ENCODE measurements at regions not wholly inside any gene's neighbourhood (a gene's known extent, or its start where the extent isn't known, plus 50 kb on each side); places are given as distances from the start of the nearest gene placed in this dataset.

DNA sequence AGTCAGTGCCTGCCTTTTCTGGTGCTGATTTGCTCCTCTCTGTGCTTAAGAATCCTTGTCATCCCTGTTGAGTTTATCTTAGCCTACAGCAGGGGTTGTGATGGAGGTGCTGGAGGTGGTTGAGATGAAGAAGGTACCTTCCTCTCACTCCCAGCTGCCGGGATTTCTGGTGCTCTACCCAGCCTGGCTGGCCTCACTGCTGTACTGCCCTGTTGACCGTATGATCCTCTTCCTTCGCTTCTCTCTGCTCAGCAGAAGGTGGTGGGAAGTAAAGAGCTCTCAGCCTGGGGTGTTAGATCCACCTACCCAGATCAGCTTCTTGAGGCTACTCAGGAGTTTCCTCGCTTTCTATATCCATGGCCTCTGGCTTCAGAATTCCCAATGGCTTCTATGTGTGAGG lies 101.0 kb upstream of the NXT1 start:
- no peak for DNase-seq

DNA sequence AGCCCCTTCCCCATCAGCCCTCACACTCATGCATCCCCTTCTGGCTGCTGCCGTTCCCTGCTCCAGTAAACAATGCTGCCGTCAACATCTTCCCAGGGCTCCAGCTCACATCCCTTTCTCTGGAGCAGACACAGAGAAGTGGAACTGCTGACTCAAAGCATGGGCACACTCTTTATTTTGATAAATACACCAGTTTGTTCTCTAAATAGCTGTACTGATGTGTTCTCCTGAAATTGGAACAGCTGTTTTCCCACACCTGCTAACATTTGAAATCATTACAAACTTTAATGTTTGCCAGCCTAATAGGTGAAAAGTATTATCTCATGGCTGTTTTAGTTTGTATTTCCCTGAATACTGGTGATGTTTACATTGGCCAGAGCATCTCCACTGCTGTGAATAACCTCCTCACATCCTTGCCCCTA lies 102.1 kb upstream of the NXT1 start:
- no peak for DNase-seq

DNA sequence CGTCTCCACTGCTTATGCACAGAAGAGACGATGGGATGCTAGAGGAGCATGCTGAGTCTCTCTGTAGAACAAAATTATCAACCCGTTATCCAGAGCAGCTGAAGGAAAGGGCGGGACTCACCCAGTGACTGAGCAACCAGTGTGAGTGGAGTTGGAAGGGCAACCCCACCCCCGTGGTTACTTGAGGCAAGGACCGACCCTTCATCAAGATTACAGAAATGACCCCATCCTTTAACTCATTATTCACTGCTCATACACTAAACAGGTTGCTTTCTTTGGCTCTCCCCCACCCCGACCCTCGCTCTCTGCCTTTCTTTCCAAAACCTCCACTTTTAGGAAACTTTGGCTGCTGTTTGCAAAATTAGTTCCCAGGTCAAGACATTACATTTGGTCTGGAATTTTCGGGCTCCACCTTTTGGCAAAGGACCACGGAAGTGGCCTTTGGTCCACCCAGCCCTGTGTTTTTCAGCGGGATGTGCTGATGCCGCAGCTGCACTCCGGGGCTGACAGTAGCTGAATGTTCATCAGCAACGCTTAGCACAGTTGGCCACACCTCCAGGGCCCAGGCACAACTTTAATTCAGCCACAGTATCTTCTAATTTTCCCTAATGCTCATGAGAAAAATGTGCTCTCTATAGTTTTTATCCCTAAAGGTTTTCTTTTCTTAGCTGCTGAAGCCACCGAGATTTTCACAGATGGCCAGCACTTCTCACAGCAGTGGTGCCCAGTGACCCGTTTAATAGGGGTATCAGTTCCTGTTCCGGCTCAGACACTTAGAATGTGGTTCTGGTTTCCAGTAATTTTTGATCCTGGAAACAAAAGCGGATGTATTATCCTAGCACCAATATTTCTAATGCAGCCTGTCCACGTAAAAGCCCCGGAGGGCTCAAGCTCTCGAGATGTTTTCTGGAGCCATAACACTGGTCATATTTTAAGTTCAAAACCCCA lies 103.6 kb upstream of the NXT1 start:
- DNase-seq: no peak

DNA sequence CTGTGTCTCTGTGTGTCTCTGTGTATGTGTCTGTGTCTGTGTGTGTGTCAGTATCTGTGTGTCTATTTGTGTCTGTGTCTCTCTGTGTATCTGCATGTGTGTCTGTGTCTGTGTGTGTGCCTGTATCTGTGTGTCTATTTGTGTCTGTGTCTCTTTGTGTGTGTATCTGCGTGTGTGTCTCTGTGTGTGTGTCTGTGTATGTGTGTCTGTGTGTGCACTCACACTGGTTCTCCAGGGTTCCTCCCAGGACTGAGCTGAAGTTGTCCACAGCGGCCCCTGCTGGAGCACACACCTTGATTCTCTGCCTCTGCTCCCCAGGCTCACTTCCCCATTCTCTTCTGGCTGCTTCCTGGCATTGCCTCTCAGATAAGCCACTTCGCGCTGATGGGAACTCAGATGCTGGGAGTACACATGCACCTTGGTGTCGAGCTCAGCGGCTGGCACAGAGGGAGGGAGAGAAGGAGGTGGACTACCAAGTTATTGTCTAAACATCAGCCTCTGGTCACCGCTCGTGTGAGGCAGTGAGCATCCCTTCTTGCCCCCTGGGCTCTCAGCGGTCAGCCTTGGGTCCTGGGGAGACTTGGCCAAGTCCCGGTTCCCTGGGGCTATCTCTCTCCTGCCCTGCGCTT lies 104.9 kb upstream of the NXT1 start:
- no peak for DNase-seq

DNA sequence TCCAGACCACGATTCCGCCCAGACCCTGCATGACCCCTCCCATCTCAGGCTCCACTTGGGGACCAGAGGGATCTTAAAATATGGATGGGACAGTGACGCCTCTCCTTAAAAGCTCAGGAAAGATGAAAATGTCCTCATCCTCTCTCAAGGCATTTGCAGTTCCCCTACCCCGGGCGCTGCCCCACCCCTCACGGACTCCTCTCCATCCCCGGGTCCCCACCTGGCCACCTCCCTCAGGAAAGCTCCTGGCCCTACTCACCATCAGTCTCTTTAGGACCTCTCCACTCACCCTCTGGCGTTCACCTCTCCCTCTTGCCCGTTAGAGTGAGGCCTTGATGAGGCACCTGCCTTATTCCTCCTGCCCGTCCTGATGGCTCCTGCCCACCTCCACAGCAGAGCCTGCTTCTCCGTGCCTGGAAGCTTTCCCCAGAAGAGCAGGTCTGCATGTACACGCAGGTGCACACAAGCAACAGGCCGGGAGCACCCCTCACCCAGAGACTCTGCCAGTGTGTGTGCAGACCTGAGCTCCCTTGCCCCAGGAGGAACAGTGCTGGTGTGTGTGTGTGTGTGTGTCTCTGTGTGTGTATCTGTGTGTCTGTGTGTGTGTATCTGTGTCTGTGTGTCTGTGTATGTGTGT lies 105.6 kb upstream of the NXT1 start:
- DNase-seq: no peak

DNA sequence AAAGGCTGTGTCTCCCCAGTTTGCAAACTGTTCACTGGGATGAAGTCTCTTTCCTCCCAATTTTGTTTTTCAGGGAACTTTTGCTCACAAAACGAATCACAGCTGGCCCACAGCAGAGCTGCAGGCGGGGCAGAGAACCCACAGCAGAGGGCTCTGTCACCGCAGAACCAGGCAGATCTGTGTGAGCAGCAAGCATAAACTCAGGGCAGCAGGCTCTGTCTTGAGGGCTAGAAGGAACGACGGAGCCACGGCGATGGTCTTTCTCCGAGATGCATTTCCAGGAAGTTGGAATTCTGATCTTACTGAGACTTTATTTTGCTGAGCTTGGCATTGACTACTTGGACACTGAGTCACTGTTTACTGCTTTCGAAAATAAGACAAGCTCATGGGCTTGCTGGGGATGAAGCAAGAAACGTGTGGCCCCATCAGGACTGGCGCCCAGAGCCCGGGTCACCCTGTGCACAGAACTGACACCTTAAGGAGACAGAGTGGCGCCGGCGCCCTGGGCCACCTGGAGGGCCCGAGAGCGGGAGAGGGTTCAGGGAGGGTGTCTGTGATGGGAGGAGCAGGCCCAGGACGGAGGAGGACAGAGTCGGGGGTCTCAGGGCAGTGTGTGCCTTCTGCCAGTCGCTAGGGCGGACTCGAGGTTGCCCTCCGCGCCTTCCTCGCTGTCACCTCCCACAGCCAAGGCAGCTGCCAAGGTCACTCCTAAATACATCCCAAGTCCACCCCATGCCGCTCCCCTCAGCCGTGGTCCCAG lies 106.3 kb upstream of the NXT1 start:
- DNase-seq: no peak

DNA sequence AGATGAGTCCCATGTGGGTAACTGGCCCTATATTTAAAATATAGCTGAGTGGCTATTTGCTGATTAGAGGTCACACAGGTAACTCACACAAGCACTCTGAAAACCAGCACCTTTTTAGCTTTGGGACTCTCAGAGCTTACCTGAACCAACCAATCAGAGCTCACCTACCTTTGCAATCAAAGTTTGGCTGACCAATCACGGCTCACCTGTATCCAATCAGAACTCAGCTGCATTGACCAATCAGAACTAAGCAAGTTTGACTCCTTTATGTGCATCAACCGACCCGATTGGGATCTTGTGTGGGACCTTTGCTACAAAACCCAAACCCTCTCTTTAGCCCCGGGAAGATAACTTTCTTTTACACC lies 106.8 kb upstream of the NXT1 start:
- no peak for DNase-seq

DNA sequence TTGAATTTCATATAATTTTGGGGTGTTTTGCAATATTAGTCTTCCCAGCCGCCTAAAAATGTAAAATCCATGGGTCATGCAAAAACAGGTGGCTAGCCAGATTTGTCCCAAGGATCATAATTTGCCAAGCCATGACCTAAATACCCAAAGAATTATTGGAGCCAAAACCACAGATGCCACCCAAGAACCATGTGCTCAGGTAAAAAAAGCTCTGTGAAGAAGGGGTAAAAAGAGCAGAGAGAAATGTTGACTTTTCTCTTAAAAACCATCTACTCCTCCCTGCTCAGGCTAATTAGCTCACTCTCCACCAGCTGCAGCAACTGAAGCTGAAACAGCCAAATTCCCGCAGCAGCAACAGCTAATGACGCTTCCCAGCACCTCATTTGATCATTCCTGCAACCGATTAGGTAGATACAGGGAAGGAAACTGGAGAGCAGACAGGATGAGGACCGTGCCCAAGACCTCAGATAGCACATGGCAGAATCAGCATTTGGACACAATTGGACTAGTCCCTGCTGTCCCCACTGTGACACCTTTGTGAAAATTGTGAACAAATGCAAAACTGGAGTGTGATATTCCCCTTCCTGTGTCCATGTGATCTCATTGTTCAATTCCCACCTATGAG lies 107.9 kb upstream of the NXT1 start:
- no peak for DNase-seq

DNA sequence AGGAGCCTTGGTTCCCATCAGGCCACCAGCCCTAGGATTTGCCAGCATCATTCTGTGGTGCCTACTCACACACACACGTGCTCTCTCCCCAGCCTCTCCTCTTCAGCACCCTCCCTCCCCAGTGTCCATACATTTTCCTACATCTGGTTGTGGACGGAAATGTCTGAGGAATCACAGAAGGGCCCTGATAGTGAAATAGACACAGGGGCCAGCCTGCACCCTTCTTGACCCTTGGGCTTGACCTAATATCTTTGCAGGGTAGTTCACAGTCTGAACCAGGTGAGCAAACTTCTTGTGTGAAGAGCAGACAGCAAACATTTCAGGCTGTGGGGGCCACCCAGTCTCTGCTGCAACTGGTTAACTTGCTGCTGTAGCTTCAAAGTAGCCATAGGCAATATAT lies 108.5 kb upstream of the NXT1 start:
- DNase-seq: no peak

DNA sequence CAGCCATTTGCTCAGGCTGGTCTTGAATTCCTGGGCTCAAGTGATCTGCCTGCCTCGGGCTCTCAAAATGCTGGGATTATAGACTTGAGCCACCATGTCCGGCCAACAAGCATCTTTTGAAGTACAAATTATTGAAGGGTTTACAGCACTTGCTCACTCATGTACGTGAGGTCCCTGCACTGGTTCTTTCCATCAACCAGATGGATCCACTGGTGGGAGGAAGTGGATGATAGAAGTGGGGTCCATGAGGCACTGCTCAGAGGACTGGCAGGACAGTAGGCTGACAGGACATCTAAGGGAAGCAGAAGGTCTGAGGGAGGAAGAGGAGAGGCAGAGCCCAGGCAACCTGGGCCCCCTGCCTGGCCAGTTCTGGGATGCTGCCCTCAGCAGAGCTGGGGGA lies 109.2 kb upstream of the NXT1 start:
- no peak for DNase-seq

DNA sequence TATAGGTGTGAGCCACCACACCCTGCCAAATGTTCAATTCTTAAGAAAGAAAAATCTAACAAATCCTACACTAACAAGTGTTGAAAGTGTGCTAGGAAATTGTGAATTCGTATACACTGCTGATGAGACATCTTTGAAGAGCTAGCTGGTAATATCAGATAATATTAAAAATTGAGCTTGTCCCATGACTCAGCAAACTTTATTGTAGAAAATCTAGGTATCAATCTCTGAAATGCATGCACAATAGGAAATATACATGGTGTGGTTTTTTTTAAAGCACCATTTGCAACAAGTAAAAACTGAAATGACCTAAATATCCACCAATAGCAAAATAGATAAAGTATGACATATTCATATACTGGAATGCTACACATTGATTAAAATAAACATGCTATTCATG lies 110.1 kb upstream of the NXT1 start:
- no peak for DNase-seq

DNA sequence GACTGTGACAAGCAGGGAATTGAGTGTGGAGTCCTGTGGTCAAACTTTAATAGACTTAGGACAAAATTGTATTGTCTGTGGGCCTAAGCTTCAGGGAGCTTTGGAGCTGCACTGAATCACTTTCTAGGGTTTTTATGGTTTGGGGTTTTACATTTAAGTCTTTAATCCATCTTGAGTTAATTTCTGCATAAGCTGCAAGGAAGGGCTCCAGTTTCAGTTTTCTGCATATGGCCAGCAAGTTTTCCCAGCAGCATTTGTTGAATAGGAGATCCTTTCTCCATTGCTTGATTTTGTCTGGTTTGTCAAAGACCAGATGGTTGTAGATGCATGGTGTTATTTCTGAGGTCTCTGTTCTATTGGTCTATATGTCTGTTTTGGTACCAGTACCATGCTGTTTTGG lies 113.4 kb upstream of the NXT1 start:
- no peak for DNase-seq

DNA sequence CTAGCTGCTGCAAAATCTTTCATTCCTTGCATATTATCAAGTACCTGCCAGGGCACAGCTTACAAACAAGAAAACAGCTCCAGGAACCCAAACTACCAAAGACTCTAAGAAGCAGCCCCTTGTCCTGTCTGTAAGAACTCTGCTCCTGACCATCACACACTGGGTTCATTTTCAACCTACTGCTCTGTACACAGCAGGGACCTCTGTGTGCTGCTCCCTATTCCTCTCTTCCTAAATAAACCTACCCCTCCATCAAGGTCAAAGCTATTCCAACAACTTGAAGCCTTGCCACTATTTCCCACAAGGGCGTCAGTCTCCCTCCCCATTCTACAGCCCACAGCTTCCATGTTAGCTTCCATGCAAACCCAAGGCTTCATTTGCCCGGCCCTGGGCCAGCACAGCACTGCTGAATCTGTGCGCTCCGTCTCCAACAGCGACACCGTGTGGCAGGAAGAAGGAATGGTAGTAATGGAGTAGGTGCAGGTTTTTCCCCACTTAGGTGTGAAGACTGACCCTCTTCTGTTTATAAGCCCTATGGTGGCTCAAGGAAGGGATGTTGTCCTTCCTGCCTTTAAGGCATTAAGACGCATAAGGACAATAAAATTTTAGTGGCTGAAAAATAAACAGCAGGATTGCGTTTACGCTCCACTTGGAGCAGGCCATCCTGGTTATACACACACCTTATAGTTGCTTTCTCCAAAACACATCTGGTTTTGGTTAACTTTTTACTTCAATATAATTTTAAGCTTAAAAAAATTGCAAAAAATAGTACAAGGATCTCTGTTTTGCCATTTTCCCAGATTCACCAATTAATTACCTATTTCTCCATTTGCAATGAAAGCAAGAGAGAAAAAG lies 115.2 kb upstream of the NXT1 start:
- peak in 1 of 2 experiments; percentile 15 for DNase-seq

DNA sequence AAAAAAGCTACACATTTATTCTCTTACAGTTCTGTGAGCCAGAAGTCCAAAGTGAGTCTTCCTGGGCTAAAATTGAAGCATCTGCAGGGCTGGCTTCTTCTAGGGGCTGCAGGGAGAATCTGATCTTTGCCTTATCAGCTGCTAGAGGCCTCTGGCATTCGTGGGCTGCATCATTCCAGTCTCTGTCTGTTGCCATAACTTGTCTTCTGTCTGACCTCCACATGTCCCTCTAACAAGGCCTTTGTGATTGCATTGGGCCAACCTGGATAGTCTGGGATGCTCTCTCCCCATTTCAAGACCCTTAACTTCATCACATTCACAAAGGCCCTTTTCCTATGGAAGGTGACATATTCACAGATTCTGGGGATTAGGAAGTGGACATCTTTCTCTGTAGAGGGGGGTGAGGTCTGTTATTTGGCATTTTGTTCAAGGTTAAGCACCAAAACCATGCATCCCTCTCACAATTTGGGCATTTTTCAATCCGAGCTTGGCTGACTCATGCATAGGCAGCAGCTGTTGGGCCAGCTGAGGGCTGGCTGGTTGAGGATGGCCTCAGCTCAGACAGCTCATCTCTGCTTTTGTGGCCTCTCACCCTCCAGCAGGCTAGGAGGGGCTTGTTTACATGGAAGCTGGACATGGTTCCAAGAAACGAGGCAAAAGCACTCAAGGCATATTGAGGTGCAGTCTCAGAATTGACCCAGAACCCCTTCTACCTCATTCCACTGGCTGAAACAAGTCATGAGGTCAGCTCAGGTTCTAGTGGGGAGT lies 116.1 kb upstream of the NXT1 start:
- no peak for DNase-seq

DNA sequence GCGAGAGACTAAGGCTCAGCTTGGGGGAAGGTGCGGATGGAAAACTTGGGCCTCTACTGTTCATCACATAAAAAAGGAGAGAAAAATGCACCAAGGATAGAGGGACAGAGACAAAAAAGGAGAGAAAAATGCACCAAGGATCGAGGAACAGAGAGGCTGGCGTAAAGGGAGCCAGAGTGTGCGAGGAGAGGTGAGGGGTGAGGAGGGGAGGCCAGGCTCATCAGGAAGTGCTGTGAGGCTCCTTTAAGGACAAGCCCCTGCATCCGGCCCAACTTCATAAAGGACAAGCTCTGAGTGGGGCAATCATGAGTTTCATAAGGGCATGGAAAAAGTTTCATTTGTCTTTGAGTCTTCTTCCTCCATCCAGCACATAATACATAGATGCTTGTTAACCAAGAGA lies 117.2 kb upstream of the NXT1 start:
- DNase-seq: no peak

DNA sequence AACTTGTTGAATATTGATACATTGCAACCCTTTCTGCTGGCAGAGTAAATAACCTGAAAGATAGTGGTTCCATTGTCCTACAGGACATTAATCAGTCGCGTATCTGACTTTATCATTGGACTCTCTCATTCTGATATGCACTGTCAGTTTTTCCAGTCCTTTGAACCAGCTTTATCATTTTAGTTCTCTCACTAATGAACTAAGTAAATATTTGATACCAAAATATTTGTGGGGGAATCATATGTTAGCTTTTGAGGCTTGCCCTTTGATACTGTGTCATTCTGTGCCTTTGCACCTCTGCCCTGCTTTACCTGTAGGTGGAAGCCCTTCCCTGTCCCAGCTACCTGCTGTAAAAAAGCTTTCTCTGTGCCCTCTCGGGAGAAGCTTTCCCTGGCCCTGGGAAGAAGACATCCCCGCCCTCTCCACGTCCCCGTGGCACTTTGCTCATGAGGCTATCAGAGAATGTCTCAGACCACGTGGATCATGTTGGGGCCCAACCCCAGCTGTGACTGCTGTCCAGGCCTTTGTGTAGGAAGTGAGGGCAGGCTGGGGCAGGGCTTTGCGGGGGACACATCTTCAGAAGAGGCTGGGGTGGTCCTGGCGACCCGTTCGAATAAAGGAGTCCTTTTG lies 117.8 kb upstream of the NXT1 start:
- DNase-seq: no peak

DNA sequence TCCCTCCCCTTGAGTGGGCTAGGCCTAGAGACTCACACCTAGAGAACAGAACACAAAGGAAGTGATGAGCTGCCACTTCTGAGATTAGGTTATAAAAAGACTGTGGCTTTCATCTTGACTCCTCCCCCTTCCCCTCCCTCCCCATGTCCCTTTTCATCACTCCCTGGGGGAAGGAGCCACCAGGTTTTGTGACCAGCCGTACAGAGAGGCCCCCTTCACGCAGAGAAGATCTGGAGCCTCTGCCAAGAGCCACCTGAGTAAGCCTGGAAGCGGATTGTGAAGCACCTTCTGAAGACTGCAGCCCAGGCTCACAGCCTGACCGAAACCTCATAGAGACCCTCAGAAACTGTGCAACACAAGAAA lies 118.4 kb upstream of the NXT1 start:
- DNase-seq: no peak

DNA sequence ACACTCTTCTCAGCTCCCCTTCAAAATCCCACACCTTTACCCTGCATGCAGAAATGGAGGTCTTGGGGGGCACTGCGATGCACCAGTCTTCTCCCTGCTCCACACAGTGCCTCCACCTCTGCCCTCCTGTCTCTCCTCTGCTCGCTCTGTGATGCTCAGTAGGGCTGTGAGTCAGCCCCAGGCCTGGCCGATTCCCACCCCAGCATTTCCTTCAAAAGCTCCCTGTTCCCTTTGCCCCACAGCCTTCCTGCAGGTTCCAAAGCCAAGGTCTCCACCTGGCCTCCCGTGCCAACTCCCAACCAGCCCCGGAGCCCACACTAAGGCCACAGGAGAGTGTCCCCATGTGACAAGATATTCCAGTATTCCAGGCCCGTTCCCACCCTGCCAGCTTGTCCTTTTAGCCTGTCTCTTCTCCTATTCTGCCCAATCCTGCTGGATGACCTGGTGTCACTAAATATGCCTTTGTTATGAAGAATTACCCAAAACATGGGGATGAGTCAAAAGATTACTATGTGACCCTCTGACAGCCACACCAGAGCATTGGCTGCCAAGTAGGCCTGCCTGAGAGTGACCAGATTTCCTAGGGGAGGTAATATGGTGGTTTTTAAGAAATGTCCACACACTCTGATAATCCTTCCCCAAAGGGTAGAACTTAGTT lies 118.9 kb upstream of the NXT1 start:
- peak in 1 of 2 experiments; percentile 57 for DNase-seq

DNA sequence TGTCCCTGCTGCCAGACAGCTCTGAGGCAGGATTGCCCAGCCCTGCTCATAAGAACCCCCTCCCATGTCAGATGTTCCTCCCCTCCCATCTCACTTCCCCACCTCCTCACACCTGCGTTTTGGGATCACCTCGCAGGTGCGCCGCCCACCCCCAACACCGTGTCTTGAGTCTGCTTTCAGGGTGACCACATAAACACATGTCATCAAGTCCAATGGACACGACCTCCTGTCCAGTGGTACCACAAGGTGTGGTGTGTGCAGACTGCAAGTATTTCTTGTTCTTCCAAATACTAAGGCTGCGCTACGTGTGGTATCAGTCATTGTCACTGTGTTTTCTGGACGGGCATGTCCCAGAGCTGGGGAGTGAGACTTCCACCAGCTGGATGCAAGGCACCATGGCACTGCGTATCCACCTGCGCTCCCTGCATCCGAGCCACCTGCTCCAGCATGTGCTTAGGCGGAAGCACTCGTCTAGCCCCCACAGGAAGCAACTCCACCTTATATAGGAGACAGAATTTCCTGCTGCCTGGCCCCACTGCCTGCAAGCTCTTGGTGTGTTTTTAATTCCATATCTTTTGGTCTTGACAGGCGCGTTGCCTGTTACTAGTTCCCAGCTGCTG lies 119.7 kb upstream of the NXT1 start:
- no peak for DNase-seq

DNA sequence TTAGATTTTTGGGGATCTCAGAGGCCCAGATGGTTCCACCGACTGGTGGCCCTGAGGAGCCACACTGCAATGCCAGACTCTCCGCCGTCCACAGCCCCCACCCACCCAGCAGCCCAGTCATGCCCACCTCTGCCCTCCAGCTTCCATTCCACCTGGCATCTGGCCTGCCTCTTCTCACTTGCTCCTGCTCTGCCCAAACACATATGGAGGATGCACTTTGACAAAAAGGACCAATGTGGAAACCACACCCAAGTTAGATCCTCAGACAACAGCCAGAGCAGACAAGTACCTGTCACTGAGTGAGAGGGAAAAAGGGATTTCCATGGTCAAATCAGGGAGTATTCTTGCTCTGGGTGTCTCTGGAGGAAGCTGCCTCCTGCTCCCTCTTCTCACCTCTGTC lies 120.6 kb upstream of the NXT1 start:
- no peak for DNase-seq
